ENCODE measurements at regions not wholly inside any gene's neighbourhood (a gene's known extent, or its start where the extent isn't known, plus 50 kb on each side); places are given as distances from the start of the nearest gene placed in this dataset.

- no peak for DNase-seq
Observed at GRCh38 chr13:80123945-80124344, 217.0 kb downstream of the SPRY2 start.

- no peak for DNase-seq
Observed at GRCh38 chr13:80121038-80121437, 219.9 kb downstream of the SPRY2 start.

- DNase-seq: no peak
Observed at GRCh38 chr13:80118506-80118905, 222.4 kb downstream of the SPRY2 start.

- no peak for DNase-seq
Observed at GRCh38 chr13:80118099-80118498, 222.8 kb downstream of the SPRY2 start.

GRCh38 chr13:80117515-80117914, 223.4 kb downstream of the SPRY2 start:
- DNase-seq: no peak

GRCh38 chr13:80116107-80116506, 224.8 kb downstream of the SPRY2 start:
- DNase-seq: no peak

GRCh38 chr13:80115616-80116015, 225.3 kb downstream of the SPRY2 start:
- no peak for DNase-seq

GRCh38 chr13:80113714-80114454, 227.0 kb downstream of the SPRY2 start:
- DNase-seq: no peak

- no peak for DNase-seq
Observed at GRCh38 chr13:80109303-80109702, 231.6 kb downstream of the SPRY2 start.

GRCh38 chr13:80105350-80105749, 235.6 kb downstream of the SPRY2 start:
- no peak for DNase-seq

- DNase-seq: no peak
Observed at GRCh38 chr13:80101040-80101439, 239.9 kb downstream of the SPRY2 start.

GRCh38 chr13:80100636-80101035, 240.3 kb downstream of the SPRY2 start:
- no peak for DNase-seq

GRCh38 chr13:80097561-80097960, 243.4 kb downstream of the SPRY2 start:
- no peak for DNase-seq

- no peak for DNase-seq
Observed at GRCh38 chr13:80096383-80096782, 244.5 kb downstream of the SPRY2 start.

- DNase-seq: no peak
Observed at GRCh38 chr13:80094526-80094925, 246.4 kb downstream of the SPRY2 start.

GRCh38 chr13:80093888-80094287, 247.0 kb downstream of the SPRY2 start:
- no peak for DNase-seq

GRCh38 chr13:80086304-80086721, 254.6 kb downstream of the SPRY2 start:
- no peak for DNase-seq

- DNase-seq: no peak
Observed at GRCh38 chr13:80083853-80084676, 256.9 kb downstream of the SPRY2 start.

- DNase-seq: no peak
Observed at GRCh38 chr13:80083081-80083852, 257.7 kb downstream of the SPRY2 start.

- DNase-seq: no peak
Observed at GRCh38 chr13:80082396-80083080, 258.4 kb downstream of the SPRY2 start.

- DNase-seq: no peak
Observed at GRCh38 chr13:80074811-80075210, 266.1 kb downstream of the SPRY2 start.

GRCh38 chr13:80074143-80074752, 266.7 kb downstream of the SPRY2 start:
- DNase-seq: no peak
